GM19035 (cell line): ENCODE measurements at regions not wholly inside any gene's neighbourhood (a gene's known extent, or its start where the extent isn't known, plus 50 kb on each side); places are given as distances from the start of the nearest gene placed in this dataset.

Source experiments
- ATAC-seq: cut with Tn5 transposase; IDR thresholded peaks from one replicate; pipeline ENCODE4 v1.9.1; 2021; ENCODE audit not compliant: unreplicated experiment

DNA sequence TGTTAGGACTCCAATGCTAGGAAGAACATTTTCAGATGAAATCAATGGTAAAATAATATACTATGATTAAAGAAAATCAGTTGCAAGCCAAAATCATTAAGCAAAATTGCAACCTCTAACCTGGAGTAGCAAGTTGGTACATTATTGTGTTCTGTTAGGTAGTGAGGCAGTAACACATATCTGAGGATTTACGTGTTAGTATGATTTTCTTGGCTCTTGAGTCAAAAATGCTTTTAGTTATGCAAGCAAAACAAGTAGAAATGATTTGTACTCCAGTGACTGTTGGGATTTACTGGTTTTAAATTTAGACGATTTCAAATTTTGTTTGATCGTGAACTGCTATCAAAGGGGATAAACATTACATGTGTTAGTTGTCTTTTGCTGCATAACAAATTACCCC, 293.0 kb upstream of the BTBD3 start:
- ATAC-seq: no peak

DNA sequence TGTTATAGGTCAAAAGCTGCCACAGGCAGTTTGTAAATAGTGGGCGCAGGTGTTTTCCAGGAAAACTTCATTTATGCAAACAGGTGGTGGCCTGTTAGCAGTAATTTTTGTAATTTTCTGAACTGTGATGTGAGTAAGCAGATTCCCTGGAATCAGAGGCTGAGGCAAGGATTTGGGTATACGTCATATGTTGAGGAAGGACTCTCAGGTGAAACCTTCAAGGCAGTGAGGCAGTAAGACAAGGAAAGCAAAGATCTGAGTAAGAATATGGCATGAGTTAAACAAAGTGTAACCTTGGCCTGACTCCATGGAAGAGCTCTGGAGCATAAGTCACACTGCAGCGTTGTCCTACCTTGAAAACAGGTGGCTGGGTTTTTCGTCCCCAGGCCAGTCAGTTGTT, 291.1 kb upstream of the BTBD3 start:
- ATAC-seq: no peak

DNA sequence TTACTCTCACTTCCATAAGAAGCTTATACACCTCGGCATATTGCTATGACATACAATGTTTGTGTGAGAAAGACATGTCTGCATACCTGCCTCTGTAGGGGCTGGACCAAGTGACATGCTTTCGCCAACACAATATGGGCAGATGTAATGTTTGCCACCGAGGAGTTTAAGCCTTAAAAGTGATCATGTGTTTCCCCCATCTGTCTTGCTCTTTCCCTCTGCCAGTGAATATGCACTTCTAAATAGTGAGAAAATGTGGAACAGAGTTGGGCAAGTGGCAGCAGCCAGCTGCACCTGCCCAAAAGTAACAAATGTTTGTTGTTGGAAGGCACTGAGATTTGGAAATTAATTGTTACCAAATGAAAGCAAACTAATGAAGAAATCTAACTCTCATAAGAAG, 274.8 kb upstream of the BTBD3 start:
- ATAC-seq: no peak

DNA sequence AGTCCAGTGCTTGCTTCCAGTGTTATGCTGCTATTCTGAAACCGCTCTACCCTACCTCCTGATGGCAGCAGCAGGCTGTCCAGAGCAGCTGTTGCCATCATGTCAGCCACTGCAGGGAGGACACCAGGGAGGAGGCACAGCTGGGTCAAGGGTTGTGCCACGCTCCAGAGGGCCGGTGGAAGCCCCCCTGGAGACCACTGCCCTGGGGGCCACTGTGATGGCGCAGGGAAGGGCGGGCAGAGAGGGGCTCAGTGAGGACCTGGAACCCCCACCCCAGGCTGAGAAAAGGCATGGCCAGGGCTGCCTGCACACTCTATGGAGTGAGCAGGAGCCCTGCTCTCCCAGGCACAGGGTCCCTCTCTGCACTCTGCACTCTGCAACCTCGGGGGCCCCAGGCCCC, 271.3 kb upstream of the BTBD3 start:
- ATAC-seq: no peak

DNA sequence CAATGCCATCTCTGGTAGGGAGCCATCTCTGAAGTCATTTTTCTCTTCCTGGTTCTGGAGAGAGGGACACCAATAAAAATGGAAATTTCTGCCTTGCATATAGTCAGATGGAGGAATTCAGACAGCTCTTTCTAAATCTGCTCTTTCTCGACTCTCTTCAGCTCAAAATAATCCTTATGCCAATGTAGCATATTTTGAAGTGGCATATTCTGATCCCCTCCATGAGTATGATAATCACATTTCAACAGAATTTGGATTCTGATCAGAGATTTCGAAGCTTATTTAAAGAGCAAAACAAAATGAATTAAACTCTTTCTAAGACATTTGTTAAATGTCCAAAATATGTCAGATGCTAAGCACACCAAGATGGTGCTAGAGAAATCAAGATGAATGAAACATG, 267.1 kb upstream of the BTBD3 start:
- ATAC-seq: no peak

DNA sequence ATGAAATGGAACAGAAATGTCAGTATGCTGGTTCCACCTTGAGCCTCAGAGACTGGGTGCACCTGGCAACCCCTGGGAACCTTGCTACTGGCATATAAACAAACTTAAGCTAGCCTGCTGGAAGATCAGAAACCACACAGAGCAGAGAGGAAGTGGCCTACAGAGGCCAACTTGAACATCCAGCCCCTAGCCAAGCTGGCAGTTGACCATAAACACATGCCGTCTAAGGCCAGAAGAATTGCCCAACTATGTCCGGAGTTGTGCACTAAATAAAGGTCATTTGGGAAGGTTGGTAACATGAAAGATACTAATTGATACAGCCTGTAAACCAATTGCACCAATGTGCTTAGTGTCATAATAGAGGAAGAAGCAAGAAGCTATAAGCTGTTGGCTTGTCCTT, 266.6 kb upstream of the BTBD3 start:
- no peak for ATAC-seq

DNA sequence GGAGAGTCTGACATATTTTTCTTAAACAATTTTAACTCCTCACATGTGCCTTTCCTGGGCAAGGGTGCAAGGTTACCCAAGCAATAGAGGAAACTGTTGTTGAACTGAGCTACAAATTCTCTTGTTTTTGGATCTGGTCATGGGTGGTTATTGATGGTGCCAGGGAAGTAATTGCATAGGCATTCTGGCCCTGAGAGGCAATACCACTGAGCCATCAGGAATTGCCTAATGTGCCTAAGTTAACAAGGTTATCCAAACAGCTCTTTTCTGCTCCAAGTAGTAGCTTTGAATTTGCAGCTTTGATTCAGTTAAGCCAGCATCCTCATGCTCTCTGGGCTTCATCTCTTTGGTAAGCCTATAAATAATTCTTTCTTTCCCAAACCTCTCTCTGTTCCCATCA, 266.0 kb upstream of the BTBD3 start:
- ATAC-seq: no peak

DNA sequence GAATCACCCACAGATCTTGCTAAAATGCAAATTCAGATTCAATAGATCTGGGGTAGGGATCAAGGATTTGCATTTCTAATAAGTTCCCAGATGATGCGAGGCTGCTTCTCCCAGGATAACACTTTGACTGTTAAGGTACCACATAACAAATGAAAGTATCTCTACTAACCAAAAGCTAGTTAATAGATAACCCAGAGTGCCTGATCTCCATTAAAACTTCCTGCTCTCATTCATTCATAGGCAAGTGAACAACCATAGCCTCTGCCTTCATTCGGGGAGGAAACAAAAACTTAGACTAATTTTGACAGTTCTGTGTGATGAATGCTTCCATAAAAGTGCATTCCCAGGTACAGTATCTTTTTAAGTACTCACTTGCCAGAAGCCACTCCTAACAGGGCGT, 265.6 kb upstream of the BTBD3 start:
- ATAC-seq: no peak

DNA sequence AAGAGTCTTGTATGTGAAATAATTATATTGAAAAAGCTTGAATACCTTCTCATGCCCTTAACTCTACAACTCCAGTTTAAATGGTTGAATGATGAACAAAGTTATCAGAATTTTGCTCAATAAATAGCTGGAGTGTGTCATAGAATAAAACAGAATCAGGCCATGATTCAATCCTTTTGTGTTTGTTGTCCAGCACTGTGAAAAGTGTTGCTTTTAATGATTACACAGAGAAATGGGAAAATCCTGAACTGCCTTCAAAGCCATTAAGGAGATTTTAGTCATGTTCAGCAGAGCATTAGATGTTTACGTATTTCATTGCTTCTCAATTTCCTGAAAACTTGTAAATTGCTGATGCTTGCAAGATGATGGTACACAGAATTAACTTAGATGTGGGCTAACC, 262.9 kb upstream of the BTBD3 start:
- ATAC-seq: no peak

DNA sequence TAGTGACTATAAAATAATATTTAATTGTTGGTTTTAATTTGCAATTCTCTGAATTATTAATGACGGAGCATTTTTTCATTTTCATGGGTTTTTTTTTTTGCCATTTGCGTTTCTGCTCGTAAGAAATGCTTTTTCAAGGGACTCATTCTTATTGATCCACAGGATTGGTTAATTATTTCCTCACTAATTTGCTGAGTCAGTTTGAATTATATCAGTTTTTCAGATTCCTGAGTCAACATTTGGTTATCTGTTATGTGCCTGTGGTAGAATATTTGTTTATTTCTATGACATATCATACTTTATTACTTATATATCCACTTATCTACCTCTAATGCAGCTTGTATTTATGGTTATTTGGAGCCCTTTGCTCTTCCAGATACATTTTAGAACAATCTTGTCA, 257.0 kb upstream of the BTBD3 start:
- no peak for ATAC-seq

DNA sequence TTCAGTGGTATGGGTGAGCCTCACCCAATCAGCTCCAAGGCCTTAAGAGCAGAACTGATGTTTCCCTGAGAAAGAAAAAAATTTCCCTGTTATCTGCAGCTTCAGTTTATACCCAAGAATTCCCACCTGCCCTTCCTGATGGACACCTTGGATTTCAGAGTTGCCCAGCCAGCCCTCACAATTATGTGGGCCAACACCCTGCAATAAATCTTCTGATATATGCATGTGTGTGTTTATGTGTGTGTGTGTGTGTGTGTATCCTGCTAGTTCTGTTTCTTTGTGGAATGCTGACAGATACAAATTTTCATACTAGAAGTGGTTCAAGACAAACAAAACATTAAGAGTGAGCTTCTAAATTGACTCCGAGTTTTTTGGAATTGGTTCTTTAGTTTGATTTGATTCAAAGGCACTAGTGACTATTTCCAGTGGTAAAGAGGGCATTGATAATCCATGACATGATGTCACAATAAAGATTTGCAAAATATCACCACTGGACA, 246.6 kb upstream of the BTBD3 start:
- ATAC-seq: no peak

DNA sequence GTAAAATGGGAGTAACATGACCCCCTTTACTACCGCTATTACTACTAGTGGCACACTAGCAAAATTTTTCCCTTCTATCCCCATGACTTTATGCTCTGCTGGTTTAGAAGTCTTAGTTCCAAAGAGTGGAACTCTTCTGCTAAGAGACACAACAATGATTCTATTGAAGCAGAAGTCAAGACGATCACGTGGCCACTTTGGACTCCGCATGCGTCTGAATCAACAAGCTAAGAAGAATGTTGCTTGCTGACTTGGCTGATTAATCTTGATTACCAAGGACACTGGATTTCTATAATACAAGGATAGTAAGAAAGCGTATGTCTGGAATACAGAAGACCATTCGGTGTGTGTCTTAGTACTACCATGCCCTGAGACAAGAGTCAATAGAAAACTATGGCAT, 244.7 kb upstream of the BTBD3 start:
- ATAC-seq: no peak

DNA sequence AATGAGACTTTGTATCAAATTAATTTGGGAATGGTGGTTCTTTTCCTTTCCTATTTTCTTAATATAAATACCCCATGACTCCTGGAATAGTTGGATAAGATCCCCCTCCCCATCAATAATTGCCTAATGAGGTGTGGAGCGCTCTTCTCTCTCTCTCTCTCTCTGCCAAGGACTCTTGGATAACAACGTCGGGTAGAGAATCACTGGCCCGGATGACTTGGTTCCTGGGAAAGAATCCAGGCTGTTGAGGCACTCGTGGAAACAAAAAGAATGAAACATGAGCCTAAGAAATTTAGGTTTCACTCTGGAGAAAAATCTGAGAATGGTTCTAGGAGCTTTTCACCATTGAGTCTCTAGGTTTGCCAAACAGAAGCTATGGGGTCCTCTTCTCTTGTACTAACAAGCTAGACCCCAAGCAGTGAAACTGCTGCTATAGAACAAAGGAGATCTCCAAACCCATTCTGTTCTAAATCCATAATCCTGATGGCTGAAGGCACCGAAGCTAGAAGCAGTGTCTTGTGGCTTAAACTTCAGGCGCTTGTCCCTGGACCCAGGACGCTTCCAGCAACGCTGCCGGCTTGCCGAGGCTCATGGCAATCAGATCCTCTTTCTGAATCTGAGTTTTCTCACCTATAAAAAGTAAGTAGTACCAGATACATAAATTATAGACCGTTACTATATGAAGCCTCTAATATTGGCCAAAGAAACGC, 241.6 kb upstream of the BTBD3 start:
- no peak for ATAC-seq

DNA sequence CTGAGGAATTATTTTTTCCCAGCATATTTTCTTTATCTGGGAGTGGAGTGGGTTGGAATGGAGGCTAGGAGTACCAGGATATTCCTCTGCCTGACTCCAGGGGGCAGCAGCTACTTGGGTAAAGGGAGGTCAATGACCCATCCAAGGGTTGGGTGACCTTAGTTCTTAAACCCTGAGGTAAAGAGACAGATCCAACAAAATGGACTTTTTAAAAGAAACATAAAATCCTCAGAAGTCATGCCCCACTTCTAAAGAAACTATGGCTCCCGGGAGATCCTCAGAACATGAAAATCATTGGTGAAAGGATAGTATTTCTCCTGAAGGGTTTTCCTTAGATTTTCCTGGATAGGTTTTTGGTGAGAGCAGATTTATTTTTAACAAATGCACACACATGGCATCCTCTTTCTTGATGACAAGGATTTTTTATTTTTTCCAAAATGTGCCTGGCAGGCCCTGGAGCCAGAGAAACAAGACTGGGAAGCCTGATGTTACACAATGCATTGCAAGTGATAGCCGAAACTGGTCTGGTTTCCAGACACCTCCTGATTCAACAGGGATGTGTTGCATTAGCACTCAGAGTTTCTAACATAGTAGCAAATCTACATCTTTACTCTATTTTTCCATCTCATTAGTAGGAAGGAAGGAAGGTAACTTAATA, 240.9 kb upstream of the BTBD3 start:
- no peak for ATAC-seq

DNA sequence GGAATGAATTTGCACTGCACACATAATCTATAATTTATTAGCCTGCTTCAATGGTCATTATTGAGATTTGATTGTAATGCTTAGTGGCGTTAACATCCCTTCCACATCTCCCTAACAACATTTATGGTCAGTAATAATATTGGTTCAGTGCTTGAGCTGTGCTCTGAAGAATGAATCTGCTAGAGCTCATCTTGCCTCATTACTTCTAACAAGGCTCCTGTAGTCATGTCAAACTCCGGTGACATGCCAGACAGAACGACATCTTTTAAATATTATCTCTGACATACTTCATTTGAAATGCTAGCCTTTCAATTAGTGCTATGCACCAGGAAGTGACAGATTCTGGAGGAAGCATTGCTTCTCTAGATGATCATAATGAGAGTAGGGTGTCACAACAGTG, 240.3 kb upstream of the BTBD3 start:
- ATAC-seq: no peak

DNA sequence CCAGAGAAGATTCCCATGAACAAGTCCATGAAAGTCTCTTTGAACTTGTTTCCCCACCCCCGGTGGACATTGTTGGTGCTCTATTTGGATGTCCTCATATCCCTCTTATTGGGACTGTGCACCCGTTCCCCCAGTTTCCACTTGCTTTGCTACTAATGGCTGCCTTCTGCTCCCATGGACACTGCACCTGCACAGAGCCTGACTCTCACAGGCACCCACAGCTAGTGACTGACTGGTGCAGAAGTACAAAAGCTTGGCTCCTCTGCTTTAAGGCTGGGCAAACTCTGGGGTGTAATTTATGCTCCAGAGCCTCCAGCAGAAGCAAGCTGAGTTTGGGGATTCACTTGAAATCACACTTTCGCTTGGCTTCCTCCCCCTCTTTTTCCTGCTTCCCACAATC, 239.9 kb upstream of the BTBD3 start:
- no peak for ATAC-seq

DNA sequence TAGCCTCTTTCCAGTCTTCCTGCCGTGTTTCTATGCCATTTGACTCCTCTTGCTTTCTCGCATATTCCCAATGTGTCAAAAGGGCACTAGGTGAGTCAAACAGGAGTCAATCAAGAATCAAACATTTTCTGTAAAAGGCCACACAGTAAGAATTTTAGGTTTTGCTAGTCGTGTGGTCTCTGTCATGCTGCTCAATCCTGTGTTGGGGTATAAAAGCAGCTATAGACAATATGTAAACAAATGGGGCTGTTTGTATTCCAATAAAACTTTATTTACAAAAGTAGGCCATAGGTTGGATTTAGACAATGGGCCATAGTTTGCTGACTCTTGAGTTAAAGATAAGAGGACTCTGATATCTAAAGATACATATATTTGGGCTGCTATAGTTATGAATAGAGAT, 235.4 kb upstream of the BTBD3 start:
- ATAC-seq: no peak

DNA sequence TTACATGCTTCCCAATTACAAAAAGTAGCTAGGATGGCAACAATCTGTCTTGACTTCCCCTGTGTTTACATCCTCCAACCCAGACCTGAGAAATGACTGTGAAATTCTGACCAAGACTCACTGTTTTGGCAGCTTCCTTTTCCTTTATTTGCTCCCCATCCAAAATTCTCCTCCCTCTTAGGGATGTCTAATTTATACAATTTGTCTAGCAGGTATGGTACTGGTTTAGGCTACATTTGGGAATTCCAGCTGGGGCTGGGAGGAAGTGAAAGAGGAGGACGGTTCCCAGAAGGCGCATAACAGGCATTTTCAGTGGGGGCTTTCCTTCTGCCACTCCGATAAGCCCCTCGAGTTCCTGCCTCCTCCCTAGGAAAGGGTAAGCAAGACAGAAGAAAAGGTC, 231.5 kb upstream of the BTBD3 start:
- ATAC-seq: no peak

DNA sequence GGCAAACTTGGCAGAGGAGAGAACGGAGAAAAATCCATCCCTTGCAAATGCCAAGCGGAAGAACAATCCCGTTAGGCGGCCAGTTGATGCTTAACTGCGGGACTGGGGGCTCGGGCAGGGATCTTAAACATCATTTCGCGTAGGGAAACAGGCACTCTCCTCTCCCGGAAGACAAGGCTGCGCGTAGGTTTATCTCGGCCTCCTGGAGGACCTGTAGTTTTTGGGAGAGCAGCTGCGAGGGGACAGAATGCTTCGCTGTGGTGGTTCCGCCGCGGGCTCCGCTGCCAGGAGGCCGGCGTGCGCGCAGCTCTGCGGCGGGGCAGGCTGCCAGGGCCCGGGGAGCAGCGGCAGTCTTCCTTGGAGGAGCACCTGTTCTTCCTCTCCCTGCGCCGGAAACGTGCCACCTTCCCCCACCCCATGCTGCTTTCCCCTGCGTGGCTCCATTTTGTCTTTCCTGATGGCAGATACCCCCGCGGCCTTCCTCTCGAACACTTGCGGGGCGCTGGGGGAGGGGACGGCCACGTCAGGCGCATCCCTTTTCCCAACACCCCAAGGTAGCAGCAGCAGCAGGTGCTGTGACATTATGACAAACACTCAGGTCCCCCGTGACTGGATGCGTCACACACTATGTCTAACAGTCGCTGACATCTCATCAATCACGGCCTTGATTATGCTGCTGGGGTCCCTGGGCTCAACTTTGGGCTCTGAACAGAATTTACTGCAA, 230.7 kb upstream of the BTBD3 start:
- no peak for ATAC-seq

DNA sequence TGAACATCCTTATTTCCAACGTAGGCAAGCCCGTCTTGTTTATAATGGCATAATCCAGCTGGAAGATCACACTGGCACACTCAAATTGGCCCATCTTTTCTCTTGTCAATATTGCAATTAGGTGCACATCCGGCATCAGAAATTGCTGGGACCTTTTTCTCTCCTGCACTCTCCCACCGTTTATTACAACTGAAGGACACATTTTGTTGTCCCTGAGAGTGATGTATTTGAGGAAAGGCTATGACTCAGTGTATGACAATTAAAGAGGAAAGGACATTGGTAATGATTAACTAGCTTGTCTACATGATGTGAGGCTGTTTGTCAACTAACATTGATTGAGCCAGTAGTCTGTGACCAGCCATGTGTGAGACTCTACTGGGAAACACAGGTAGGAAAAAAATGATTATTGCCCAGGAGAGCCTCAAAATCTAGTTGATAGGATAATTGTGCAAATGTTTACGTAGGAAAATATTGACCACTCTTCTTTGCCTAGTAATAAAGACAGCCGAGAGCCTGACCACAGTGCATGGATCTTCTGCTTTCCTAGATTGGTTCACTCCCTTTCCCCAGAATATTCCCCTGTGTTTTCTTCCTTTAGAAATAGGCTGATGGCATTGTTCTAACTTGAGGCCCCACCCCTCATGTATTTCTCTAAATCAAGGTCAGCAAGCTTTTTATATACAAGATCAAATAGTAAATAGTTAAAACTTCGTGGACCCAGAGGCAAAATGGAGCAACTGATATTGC, 230.0 kb upstream of the BTBD3 start:
- ATAC-seq: no peak

DNA sequence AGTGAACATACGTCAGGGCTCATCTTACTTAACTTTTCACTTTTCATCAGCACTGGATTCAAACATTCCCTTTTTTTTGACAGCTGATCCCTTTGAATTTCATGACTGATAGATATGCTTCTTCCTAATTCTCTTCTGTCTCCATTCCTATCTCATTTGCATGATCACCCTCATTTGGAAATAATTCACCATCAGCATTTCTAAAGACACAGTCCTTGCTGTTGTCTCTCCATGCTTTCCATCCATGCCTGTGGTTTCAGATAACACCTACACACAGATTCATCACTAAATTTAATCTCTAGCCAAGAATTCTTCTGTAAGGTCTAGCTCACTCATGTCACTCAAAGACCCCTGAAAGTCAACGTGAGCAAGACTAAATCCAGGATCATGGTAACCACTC, 228.4 kb upstream of the BTBD3 start:
- no peak for ATAC-seq

DNA sequence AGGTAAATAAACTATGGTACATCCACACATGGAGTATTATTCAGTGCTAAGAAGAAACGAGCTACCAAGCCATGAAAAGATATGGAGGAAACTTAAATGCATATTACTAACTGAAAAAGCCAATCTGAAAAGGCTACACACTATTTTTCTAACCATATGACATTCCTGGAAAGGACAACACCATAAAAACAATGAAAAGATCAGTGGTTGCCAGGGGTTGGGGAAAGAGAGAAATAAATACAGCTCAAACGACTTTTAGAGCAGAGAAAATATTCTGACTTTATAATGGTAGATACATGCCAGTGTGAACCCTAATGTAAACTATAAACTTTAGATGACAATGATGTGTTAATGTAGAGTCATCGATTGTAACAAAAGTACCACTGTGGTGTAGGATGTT, 225.9 kb upstream of the BTBD3 start:
- ATAC-seq: no peak
